ENCODE measurements at regions not wholly inside any gene's neighbourhood (a gene's known extent, or its start where the extent isn't known, plus 50 kb on each side); places are given as distances from the start of the nearest gene placed in this dataset.

GRCh38 chr15:93231994-93232393, 143.0 kb upstream of the RGMA start:
- TF ChIP-seq CTCF (IDR thresholded peaks at IDR 0.05; ENCODE audit: insufficient read depth, low read length) (no peak), REST (IDR thresholded peaks at IDR 0.05; ENCODE audit: insufficient replicate concordance, low read depth) (no peak), POLR2AphosphoS5 (IDR thresholded peaks at IDR 0.05; ENCODE audit: low read depth) (no peak), SPI1 (IDR thresholded peaks at IDR 0.05; ENCODE audit: borderline replicate concordance, low read depth) (no peak)

Measured in HL-60 (cell line).